ENCODE measurements at regions not wholly inside any gene's neighbourhood (a gene's known extent, or its start where the extent isn't known, plus 50 kb on each side); places are given as distances from the start of the nearest gene placed in this dataset.

DNA sequence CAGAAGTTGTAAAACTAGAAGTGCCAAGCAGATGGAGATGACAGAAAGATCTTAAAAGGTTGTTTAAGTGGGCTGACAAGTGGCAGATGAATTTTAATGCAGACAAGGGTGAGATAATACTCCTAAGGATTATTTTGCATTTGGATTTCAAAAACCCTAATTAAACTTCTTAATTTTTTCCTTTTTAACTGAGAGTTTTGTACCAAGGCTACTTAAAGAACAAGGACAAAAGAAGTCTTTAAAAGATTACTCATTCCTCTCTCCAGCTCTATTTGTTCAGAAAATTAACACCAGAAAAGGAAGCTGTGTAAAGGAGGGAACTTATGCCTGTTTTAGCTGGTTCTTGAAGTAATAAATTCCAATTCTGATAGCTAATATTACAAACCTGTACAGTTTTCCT lies 275.4 kb downstream of the ETNK1 start:
- no peak for DNase-seq (ENCODE audit: low spot score)

DNA sequence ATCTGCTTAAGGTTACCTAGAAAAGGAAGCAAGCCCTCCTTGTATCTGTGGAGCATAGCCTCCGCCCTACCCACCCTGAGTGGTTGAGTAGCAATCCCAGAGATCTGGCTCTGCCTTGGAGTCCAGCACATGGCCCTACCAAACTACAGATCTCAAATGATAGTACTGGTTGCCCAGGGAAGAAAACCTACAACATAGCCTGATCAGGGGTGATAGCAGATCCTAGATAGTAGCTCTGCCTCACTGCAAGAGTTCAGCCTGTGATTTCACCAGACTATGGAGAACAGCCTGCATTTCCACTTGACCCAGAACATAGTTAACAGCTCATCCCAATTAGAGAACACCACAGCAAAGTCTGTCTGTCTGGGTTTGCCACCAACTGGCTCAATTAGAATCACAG lies 279.5 kb downstream of the ETNK1 start:
- peak; percentile 24 for DNase-seq (ENCODE audit: low spot score)

DNA sequence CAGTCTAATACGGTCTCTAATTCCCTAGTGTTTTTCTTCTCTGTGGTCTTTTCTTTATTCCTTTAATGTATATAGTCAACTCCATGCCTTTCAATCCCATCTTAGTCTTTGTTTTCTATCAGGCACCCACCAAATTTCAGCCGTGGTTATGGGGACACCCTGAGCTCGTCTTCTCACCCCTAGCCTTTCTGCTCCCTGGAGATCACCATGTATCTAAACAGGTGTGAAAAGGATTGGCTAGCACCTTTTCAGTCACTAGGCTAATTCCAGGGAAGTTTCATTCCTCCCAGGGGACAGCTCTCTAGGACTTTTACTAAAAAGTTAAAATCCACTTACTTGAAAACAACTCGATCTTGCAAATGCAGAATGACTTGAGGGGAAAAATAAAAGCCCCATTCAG lies 291.3 kb downstream of the ETNK1 start:
- no peak for DNase-seq (ENCODE audit: low spot score)

DNA sequence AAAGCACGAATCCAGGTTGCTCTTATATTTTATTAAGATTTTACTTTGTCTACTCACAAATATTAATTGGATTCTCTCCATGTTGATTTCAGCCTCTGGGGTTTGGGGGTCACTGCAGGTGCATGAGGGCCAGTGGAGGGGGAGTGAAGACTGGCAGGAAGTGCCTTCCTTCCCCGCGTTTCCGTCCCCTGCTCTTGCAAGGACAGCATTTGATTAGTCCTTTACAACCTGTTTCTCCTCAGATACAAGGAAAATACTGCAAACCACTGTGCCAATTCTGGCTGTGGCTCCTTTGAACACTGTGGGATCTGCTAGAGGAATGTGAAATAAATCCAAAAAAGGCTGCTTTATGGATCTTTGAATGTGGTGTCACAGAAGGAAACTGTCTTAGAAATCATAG lies 291.8 kb downstream of the ETNK1 start:
- no peak for DNase-seq (ENCODE audit: low spot score)

DNA sequence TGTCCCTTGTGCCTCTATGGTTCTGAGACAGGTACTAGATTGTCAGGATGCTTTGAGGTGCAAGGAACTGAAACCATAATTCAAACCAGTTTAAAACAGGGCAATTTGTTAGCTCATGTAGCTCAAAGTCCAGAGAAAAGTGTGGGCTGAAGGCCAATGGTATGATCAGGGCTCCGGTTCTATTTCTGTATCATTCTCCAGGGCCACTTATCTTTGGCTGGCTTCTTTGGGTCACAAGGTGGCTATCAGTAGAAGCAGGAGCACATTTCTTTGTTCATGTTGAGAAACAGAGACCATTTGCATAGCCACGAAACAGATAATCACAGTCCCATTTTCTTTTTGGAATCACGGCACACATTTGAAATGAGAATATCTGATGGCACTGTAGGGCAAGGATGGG lies 294.9 kb downstream of the ETNK1 start:
- DNase-seq (ENCODE audit: low spot score), result no peak

DNA sequence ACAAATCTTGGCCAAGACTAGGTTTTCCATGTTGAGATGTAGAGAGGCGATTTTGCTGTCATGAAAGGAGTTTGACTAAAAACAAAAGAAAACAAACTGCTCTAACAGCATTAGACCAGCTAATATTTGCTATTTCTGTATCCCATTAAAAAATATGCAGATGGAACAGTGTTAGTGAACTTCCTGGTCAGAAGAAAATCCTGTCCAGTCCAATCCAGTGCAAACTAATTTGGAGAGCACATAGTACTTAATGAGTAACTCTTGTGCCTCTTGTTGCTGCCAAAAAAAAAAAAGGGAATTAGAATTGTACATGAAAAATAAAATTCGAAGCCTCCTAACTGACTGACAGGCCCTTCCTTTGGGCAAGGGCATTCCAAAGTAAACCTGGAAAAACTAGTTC lies 298.8 kb downstream of the ETNK1 start:
- DNase-seq (ENCODE audit: low spot score), result no peak

DNA sequence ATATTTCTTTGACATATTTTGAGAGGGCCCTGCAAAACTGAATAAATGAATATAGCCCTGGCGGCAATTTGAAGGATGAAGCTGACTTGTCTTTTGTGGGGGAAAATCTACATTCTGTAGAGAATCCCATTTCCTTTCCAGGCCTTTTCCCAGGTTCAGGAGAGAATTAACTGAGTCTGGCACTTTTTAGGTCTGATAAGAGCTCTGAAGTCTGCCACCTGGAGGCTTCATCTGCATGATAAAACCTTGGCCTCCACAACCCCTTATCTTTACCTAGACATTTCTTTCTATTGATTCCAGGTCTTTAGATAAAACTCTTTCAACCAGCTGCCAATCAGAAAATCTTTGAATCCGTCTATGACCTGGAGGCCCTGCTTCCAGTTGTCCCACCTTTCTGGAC lies 299.4 kb downstream of the ETNK1 start:
- no peak for DNase-seq (ENCODE audit: low spot score)

DNA sequence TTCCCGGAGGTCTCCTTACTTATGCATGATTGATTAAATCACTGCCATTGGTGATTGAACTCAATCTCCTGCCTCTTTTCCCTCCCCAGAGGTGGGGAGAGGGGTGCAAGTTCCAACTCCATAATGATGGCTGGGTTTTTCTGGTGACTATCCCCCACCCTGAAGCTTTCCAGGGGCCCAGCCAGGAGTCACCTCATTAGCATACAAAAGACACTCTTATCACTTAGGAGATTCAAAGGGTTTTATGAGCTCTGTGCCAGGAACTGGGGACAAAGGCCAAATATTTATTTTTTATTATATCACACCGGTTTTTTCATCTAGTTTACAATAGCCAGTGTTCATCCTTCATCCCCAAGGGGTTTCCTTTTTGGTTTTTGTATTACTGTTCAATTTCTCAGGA lies 300.7 kb downstream of the ETNK1 start:
- no peak for DNase-seq (ENCODE audit: low spot score)

DNA sequence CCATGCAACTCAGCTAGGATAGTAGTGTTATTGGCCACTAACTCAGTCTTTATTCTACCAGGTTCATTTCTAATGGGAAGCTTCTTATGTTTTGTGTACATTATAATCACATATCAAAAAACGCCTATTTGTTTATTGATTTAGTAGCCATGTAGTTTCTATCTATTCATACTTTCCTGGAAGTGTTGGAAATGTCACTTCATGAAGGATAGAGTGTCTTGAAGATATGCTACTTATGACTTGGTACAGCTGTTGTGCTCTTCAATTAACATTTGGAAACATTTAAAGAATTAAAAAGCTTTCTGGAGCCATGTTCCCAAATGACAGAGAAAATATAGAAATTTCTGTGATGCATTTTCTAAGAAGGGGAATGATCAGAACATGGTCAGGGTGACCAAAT lies 307.5 kb downstream of the ETNK1 start:
- DNase-seq (ENCODE audit: low spot score), result no peak

DNA sequence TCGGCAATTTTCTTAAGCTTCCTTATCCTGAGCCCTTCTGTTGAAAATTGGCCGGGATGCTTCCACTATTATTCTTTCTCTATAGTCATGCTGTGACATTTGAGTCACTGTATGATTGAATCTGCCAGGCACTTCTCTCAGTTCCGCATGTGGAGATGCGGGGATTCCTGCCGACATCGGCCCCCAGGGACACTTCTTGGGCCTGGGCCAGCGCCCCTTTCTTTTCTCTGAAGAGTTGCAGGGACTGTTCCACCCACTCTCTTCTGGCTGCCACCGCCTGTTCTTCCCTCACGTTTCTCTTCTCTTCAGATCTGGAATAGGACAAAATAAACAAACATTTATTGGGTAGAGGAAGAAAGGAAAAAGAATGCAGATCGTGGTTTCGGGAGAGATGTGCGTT lies 310.1 kb downstream of the ETNK1 start:
- peak; percentile 15 for DNase-seq (ENCODE audit: low spot score)

DNA sequence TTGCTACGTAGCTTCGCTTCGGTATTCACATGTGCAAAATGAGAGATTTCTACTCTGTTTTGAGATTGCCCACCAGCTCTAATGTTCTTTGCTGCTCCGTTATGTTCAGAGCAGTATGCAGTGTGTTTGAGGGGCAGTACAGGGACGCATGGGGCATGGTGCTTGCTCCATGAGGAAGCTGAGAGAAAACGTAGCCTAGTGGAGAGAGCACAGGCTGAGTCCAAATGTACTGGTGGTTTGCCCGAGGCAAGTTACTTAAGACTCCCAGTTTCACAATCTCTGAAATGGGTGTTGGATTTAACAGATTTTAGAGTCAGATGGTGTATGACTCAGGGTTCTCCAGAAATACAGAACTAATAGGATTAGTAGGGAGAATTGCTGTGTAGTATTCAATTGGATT lies 310.5 kb downstream of the ETNK1 start:
- DNase-seq (ENCODE audit: low spot score), result no peak

DNA sequence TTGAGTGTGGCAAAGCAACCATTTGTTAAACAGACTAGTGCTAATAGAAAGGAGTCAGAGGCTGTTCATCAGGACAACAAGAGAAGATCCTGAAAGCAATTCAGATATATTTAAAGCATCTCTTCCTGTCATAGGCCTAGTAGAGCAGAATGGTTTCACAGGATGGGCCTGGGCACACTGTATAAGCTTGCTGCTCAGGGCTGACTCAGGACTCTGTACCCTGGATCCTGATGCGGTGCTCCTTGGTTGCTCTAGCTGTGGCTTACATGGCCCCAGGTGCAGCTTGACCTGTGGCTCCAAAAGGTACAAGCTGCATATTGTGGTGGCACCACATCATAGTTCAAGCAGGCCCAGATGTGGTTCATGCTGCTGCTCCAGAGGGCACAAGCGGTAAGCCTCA lies 313.4 kb downstream of the ETNK1 start:
- no peak for DNase-seq (ENCODE audit: low spot score)

DNA sequence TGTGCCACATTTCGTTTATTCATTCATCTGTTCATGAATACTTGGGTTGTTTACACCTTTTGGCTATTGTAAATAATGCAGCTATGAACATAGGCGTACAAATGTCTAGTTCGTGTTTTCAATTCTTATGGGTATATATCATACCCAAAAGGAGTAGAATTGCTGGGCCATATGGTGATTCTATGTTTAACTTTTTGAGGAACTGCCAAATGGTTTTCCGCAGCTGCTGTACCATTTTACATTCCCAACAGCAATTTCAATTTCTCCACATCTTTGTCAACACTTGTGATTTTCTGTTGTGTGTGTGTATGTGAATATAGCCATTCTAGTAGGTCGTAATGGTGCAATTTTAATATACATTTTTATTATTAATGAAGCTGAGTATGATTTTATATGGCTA lies 326.2 kb downstream of the ETNK1 start:
- no peak for DNase-seq (ENCODE audit: low spot score)

DNA sequence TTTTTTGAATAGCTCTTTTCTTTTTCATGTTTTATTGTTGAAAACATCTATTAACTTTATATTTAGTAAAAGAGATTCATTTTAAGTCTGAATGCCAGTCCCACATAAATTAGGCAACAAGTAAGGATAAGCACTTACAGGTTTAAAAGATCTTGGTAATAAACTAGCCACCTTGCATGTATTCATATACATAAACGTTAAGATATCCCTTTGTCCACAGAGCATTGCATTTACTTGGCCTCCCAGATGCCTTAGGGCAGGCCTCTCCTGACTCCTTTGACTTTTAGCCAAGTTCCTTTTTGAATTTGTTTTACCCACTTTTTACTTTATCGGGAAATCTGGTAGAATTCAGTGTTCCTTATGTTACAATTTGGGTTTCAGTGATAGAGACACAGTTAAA lies 331.7 kb downstream of the ETNK1 start:
- no peak for DNase-seq (ENCODE audit: low spot score)

DNA sequence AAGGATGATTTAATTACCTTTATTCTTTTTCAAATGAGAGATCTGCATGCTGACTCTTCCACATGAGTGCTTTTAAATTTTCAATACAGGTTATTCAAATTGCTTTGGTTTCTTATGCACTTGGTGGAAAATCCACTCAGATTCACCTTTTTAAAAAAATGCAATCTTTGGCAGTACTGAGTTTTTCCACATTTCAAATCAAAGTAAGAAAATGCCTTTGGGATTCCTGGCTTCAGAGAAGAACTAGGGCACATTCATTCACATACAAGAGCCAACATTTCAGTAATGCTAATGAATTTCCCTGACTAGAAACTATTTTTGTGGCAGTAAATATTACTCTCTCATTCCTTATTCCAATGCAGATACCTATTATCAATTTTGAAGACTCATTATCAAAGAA lies 342.2 kb downstream of the ETNK1 start:
- DNase-seq (ENCODE audit: low spot score), result no peak

DNA sequence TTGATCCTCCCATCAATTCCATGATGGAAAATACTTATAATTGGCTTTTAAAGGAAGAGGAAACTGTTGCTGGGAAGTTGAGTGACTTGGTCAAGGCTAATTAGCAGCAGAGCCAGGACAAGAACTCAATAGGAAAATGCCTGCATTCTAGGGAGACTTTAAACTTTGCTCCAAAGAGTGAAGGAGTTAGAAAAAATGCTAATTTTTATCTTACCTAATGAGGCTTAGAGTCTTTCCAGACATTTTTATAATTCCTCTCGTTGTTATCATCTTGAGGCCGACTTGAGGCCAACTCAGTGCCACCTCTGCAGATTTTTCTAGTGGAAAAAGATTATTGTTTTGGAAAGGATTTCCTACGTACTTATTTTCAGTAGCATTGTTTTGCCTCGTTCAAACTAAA lies 344.6 kb downstream of the ETNK1 start:
- no peak for DNase-seq (ENCODE audit: low spot score)

DNA sequence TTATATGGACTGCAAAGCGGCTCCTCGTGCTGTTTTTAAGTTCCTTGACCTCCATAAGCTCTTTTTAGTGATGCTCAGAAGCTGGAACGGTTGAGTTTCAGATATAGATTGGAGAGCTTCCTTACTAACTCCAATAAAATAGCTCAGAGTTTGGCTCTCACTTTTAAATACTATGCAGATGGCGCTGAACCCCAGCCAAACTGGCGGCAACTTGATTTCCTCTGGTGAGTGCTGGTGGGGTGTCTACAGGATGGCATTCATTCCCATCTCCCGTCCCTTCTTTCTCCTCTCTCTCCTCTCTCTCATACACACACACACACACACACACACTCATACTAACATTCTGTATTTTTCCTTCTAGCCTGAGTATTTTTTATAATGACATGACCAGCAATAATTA lies 346.3 kb downstream of the ETNK1 start:
- no peak for DNase-seq (ENCODE audit: low spot score)

DNA sequence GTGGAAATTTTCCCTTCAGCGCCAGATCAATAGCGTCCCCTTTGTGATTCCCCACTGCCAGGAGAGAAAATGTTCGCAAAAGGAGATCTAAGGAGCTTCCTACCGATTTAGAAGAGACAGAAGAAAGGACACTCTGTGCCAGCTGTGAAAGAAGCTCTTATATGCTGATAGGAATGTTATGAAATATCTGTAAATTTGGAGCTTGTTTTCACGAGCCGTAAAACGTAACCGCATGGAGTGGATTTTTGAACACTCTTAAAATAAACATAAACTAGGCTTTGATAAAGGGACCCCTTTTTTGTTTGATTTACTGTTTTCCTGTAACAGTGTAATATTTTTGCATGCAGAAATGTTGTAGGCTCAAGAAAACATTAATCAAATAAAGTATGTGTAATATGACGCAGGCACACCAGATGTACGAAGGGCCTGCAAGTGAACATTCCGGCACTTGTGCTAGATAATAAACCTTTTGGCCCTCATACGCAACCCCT lies 346.8 kb downstream of the ETNK1 start:
- DNase-seq (ENCODE audit: low spot score), result no peak

DNA sequence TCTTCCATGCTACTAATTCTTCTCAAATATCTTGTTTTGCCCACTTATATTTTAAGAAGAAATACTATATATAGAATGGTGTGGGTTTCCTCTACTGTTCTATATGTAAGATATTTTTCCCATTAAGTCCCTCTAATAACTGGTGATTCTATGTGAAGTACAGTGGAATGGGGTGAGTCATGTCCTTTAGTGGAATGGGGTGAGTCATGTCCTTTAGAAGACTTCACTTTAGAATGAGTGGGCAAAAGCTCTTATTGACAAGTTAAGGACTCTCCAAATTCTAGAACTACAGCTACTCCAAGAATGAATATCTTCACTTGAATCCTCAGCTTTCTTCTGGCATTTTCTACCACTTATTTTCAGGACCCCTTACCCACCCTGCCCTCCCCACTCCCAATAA lies 349.9 kb downstream of the ETNK1 start:
- DNase-seq (ENCODE audit: low spot score), result no peak

DNA sequence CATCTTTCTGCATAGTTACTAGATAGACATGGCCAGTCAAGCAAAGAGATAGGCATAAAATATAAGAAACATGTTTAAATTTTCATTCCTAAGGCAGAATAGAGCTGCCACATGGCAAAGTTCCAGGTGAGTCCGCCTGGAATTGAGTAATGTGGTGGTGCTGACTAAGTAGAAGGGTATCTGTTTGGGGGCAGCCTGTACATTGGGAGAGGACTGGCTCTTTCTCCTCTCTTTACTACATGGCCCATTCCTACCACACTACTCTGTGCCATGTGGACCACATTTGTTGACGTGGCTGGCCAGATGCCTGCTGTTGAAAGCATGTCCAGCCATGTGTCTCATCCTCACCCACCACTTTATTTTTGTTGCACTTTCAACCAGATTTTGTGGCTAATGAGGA lies 354.0 kb downstream of the ETNK1 start:
- DNase-seq (ENCODE audit: low spot score), result no peak

DNA sequence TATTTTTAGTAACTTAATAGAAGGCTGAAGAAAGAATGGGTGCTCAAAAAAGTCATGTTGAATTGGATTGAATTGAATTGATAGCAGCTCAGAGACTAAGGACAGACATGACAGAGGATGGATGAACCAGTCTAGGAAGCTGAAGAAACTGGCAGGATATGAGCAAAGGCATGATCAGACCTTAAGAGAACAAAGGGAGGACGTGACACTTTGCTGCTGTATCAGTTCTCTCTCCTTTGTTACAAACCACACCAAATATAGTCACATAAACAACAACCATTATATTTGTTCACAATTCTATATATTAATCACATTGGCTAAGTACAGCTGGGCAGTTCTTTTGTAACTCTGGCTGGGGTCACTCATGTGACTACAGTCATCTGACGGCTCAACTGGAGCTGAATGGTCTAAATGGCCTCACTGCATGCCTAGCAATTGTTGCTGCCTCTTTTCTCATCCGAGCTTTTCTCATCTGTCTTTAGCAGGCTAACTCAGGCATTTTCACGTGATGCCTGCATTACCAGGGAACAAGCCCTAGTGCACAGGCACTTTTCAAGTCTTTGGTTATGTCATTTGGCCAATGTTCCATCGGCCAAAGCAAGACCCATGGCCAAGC lies 355.0 kb downstream of the ETNK1 start:
- DNase-seq (ENCODE audit: low spot score), result no peak

DNA sequence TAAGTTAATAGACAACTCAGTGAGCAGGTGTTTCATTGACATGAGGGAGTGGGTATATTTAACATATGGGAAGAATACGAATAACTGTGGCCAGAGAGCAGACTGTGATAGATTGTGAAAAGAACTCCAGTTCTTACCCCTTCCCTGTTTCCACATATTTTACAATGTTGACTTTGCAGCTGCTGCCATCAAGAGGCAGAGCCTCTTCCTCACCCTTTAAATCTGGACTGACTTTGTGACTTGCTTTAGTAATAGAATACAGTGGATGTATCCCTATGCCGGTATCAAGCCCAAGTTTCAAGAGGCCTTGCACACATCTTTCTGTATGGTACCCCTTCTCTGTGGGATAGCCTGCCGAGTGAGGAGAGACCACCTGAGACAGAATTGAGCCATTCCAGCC lies 356.7 kb downstream of the ETNK1 start:
- no peak for DNase-seq (ENCODE audit: low spot score)

DNA sequence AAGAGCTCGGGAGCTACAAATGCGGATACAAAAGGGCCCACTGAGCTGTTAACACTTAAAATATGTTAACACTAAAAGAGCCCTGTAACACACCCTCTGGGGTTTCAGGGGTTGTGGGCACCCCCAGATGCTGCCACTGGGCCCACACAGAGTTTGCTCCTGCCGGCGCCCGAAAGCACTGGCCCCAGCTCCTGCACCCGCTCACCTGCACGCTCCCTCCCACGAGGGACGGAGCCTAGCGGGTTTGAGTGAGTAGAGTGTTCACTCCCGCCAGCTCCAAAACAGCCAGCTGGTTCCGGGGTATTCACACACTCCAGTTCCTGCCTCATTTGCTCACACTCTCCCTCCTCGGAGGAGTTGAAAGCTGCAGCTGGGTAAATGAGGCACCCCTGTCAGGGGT lies 357.7 kb downstream of the ETNK1 start:
- no peak for DNase-seq (ENCODE audit: low spot score)

DNA sequence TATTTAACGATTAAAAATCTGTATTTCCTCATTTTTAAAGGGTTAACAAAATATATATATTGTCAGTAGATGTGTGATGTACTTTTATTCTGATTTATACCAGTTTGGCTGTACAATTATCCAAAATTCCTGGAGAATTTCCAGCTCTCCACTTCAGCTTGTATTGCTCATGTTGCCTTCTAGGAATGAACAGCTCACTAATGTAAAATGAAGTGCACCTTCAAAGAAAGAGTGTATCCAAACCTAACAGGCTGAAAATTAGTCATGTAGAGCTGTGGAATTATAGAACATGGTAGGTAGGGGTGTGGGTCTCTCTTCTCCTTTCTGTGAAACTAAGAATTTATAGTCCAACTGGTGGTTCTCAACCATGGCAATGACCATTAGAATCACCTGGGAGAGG lies 362.0 kb downstream of the ETNK1 start:
- DNase-seq (ENCODE audit: low spot score), result no peak

All from SK-N-DZ (cell line).